ENCODE measurements at regions not wholly inside any gene's neighbourhood (a gene's known extent, or its start where the extent isn't known, plus 50 kb on each side); places are given as distances from the start of the nearest gene placed in this dataset.

DNA sequence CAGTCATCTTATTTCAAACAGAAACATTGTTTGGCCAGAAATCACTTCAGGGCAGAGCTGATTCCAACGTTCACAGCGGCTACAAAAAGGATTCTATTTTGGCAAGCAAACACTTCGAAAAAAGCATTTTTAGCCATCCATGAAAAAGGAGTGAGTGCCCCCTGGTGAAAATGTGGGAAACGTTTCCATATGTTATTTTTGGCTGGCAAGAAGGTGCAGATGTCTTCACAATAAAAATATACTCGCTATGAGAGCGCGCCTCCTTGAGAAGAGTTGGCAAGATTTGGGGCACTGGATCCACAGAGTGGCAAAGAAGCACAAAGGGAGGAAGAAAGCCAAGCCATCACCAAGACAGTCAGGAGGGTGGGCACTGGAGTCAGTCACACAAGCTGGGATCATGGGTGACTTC is 191.1 kb downstream of the CHD9NB start (continued):
- TF ChIP-seq, protein P1, sequence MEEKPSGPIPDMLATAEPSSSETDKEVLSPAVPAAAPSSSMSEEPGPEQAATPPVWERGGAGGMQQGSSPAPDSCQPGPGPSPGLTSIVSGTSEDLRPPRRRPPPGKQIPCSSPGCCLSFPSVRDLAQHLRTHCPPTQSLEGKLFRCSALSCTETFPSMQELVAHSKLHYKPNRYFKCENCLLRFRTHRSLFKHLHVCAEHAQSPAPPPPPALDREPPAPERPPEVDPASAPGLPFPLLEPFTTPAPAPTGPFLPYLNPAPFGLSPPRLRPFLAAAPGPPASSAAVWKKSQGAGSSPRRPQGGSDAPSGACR (CRISPR knock-in tag; IDR thresholded peaks at IDR 0.05), result no peak
- TF ChIP-seq, protein P2, sequence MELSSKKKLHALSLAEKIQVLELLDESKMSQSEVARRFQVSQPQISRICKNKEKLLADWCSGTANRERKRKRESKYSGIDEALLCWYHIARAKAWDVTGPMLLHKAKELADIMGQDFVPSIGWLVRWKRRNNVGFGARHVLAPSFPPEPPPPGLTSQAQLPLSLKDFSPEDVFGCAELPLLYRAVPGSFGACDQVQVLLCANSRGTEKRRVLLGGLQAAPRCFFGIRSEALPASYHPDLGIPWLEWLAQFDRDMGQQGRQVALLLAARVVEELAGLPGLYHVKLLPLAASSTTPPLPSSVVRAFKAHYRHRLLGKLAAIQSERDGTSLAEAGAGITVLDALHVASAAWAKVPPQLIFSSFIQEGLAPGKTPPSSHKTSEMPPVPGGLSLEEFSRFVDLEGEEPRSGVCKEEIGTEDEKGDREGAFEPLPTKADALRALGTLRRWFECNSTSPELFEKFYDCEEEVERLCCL (CRISPR knock-in tag; IDR thresholded peaks at IDR 0.05; ENCODE audit: borderline replicate concordance), result no peak
- TF ChIP-seq ZNF354B (CRISPR knock-in tag; IDR thresholded peaks at IDR 0.05) (no peak), ZKSCAN8 (CRISPR knock-in tag; IDR thresholded peaks at IDR 0.05; ENCODE audit: borderline replicate concordance) (peak; percentile 35; the same call in 1 of the 2 replicates), SP140L (CRISPR knock-in tag; IDR thresholded peaks at IDR 0.05; ENCODE audit: borderline replicate concordance) (no peak), LCORL (IDR thresholded peaks at IDR 0.05) (no peak), LCORL (CRISPR knock-in tag; IDR thresholded peaks at IDR 0.05) (peak; percentile 70; the same call in 1 of the 2 replicates), SOX13 (IDR thresholded peaks at IDR 0.05) (no peak), SOX13 (CRISPR knock-in tag; conservative IDR thresholded peaks at IDR 0.05 in 1 of 2, IDR thresholded peaks at IDR 0.05 in 1 of 2) (peak in 1 of 2 experiments; percentile 34; a peak in 1 of 4 replicates), FOSL2 (CRISPR knock-in tag; IDR thresholded peaks at IDR 0.05) (no peak), MIXL1 (CRISPR knock-in tag; IDR thresholded peaks at IDR 0.05) (0 out of 2 replicates have a peak, but pooled peaks have one; percentile 28), SIX1 (CRISPR knock-in tag; IDR thresholded peaks at IDR 0.05; ENCODE audit: borderline replicate concordance) (0 out of 2 replicates have a peak, but pooled peaks have one; percentile 36), FOSL1 (CRISPR knock-in tag; IDR thresholded peaks at IDR 0.05; ENCODE audit: borderline replicate concordance) (no peak), ISL2 (CRISPR knock-in tag; IDR thresholded peaks at IDR 0.05) (0 out of 2 replicates have a peak, but pooled peaks have one; percentile 25), ZNF549 (CRISPR knock-in tag; IDR thresholded peaks at IDR 0.05) (no peak), ZNF44 (CRISPR knock-in tag; IDR thresholded peaks at IDR 0.05) (peak; percentile 96), ZNF501 (CRISPR knock-in tag; IDR thresholded peaks at IDR 0.05) (peak; percentile 61), ZBTB20 (CRISPR knock-in tag; IDR thresholded peaks at IDR 0.05; ENCODE audit: borderline replicate concordance, low read depth) (no peak), TEAD2 (CRISPR knock-in tag; IDR thresholded peaks at IDR 0.05) (no peak), ZNF75D (CRISPR knock-in tag; IDR thresholded peaks at IDR 0.05; ENCODE audit: borderline replicate concordance) (no peak), ZFY (CRISPR knock-in tag; IDR thresholded peaks at IDR 0.05) (no peak), SYNCRIP (IDR thresholded peaks at IDR 0.05; ENCODE audit: insufficient read depth, low read depth, low read length) (no peak), YEATS4 (CRISPR knock-in tag; IDR thresholded peaks at IDR 0.05; ENCODE audit: borderline replicate concordance) (no peak)
- TF ChIP-seq, protein P3, sequence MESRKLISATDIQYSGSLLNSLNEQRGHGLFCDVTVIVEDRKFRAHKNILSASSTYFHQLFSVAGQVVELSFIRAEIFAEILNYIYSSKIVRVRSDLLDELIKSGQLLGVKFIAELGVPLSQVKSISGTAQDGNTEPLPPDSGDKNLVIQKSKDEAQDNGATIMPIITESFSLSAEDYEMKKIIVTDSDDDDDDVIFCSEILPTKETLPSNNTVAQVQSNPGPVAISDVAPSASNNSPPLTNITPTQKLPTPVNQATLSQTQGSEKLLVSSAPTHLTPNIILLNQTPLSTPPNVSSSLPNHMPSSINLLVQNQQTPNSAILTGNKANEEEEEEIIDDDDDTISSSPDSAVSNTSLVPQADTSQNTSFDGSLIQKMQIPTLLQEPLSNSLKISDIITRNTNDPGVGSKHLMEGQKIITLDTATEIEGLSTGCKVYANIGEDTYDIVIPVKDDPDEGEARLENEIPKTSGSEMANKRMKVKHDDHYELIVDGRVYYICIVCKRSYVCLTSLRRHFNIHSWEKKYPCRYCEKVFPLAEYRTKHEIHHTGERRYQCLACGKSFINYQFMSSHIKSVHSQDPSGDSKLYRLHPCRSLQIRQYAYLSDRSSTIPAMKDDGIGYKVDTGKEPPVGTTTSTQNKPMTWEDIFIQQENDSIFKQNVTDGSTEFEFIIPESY (CRISPR knock-in tag; IDR thresholded peaks at IDR 0.05), result no peak
- TF ChIP-seq, protein P4, sequence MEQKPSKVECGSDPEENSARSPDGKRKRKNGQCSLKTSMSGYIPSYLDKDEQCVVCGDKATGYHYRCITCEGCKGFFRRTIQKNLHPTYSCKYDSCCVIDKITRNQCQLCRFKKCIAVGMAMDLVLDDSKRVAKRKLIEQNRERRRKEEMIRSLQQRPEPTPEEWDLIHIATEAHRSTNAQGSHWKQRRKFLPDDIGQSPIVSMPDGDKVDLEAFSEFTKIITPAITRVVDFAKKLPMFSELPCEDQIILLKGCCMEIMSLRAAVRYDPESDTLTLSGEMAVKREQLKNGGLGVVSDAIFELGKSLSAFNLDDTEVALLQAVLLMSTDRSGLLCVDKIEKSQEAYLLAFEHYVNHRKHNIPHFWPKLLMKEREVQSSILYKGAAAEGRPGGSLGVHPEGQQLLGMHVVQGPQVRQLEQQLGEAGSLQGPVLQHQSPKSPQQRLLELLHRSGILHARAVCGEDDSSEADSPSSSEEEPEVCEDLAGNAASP (CRISPR knock-in tag; IDR thresholded peaks at IDR 0.05; ENCODE audit: borderline replicate concordance), result no peak
- TF ChIP-seq, protein P5, sequence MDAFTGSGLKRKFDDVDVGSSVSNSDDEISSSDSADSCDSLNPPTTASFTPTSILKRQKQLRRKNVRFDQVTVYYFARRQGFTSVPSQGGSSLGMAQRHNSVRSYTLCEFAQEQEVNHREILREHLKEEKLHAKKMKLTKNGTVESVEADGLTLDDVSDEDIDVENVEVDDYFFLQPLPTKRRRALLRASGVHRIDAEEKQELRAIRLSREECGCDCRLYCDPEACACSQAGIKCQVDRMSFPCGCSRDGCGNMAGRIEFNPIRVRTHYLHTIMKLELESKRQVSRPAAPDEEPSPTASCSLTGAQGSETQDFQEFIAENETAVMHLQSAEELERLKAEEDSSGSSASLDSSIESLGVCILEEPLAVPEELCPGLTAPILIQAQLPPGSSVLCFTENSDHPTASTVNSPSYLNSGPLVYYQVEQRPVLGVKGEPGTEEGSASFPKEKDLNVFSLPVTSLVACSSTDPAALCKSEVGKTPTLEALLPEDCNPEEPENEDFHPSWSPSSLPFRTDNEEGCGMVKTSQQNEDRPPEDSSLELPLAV (CRISPR knock-in tag; conservative IDR thresholded peaks at IDR 0.05; ENCODE audit: low read depth), result no peak
